CD1c-positive myeloid dendritic cell (primary cell): ENCODE measurements at regions not wholly inside any gene's neighbourhood (a gene's known extent, or its start where the extent isn't known, plus 50 kb on each side); places are given as distances from the start of the nearest gene placed in this dataset.

Source experiments
- DNase-seq: peaks from one replicate; pipeline ENCODE4 v3.0.0-alpha.2; 2016; ENCODE audit errors: extremely low spot score

- no peak for DNase-seq
Measured at GRCh38 chr5:107217721-107218130, 453.0 kb downstream of the EFNA5 start.

- no peak for DNase-seq
Measured at GRCh38 chr5:107216587-107216986, 454.1 kb downstream of the EFNA5 start.

GRCh38 chr5:107215611-107216010, 455.1 kb downstream of the EFNA5 start:
- no peak for DNase-seq

- no peak for DNase-seq
Measured at GRCh38 chr5:107213025-107213424, 457.7 kb downstream of the EFNA5 start.

- DNase-seq, result no peak
Measured at GRCh38 chr5:107211630-107212029, 459.1 kb downstream of the EFNA5 start.

- DNase-seq, result no peak
Measured at GRCh38 chr5:107208867-107209266, 461.9 kb downstream of the EFNA5 start.

- DNase-seq, result no peak
Measured at GRCh38 chr5:107204413-107204812, 466.3 kb downstream of the EFNA5 start.

GRCh38 chr5:107203243-107203642, 467.5 kb downstream of the EFNA5 start:
- DNase-seq, result no peak

GRCh38 chr5:107199756-107200155, 471.0 kb downstream of the EFNA5 start:
- no peak for DNase-seq

- DNase-seq, result no peak
Measured at GRCh38 chr5:107196500-107197059, 474.2 kb downstream of the EFNA5 start.

- DNase-seq, result no peak
Measured at GRCh38 chr5:107195890-107196395, 474.8 kb downstream of the EFNA5 start.

- DNase-seq, result no peak
Measured at GRCh38 chr5:107184871-107185270, 485.9 kb downstream of the EFNA5 start.

- DNase-seq, result no peak
Measured at GRCh38 chr5:107184066-107184465, 486.7 kb downstream of the EFNA5 start.

GRCh38 chr5:107170620-107171019, 500.1 kb downstream of the EFNA5 start:
- DNase-seq, result no peak

- no peak for DNase-seq
Measured at GRCh38 chr5:107169867-107170266, 500.9 kb downstream of the EFNA5 start.

- no peak for DNase-seq
Measured at GRCh38 chr5:107168848-107169752, 501.6 kb downstream of the EFNA5 start.

- DNase-seq, result no peak
Measured at GRCh38 chr5:107168086-107168485, 502.7 kb downstream of the EFNA5 start.

GRCh38 chr5:107165296-107165695, 505.4 kb downstream of the EFNA5 start:
- no peak for DNase-seq

- no peak for DNase-seq
Measured at GRCh38 chr5:107157809-107158208, 512.9 kb downstream of the EFNA5 start.

GRCh38 chr5:107155707-107156106, 515.0 kb downstream of the EFNA5 start:
- DNase-seq, result no peak

GRCh38 chr5:107154593-107154992, 516.1 kb downstream of the EFNA5 start:
- DNase-seq, result no peak

- no peak for DNase-seq
Measured at GRCh38 chr5:107153283-107153682, 517.5 kb downstream of the EFNA5 start.
